Esophagus squamous epithelium (tissue), 5 donors: ENCODE measurements at regions not wholly inside any gene's neighbourhood (a gene's known extent, or its start where the extent isn't known, plus 50 kb on each side); places are given as distances from the start of the nearest gene placed in this dataset.
A peak's percentile ranks its signal among the peaks of the same experiment; 100 is the strongest.

ENCODE experiments used
- DNase-seq: peaks from one replicate; lab custom pipeline; 2025; lab: John Stamatoyannopoulos, UW
- H3K27ac ChIP-seq, 4 donors: fragments of 200-600 bp; sonication (generic); one replicate each; pipeline ENCODE4 v1.5.1; 2016 to 2019; ENCODE audit warnings: mild to moderate bottlenecking in 1 of 4
- H3K27me3 ChIP-seq, 4 donors: fragments of 200-600 bp; sonication (generic); 1 replicate in 3 of 4; 2 replicates in 1 of 4; pipeline versions ENCODE4 v1.5.1 to v1.6.0; 2017 to 2021; ENCODE audit warnings: antibody characterized with exemption in 1 of 4
- H3K36me3 ChIP-seq, 3 donors: fragments of 200-600 bp; sonication (generic); one replicate each; pipeline ENCODE4 v1.5.1; 2016 to 2019
- H3K4me1 ChIP-seq, 3 donors: fragments of 200-600 bp; sonication (generic); one replicate each; pipeline ENCODE4 v1.5.1; 2017 to 2019
- H3K4me3 ChIP-seq, 4 donors: fragments of 200-600 bp; sonication (generic); 1 replicate in 3 of 4; 2 replicates in 1 of 4; pipeline ENCODE4 v1.5.1; 2016 to 2019; ENCODE audit warnings: mild to moderate bottlenecking in 2 of 4, moderate library complexity in 1 of 4
- H3K9me3 ChIP-seq, 3 donors: fragments of 200-600 bp; sonication (generic); one replicate each; pipeline ENCODE4 v1.5.1; 2016 to 2019
- POLR2A ChIP-seq, 4 donors: fragments of 450-650 bp; IDR thresholded peaks; one replicate each; pipeline ENCODE4 v1.6.1; 2017; ENCODE audit warnings: antibody characterized with exemption in 4 of 4, mild to moderate bottlenecking in 4 of 4, moderate library complexity in 3 of 4
- WGBS, 2 donors: methylation state at CpG; one replicate each; pipeline ENCODE4 v1.1.5; 2018; 5-methylcytosine and 5-hydroxymethylcytosine counted together
- intact Hi-C: fragments of 100-400 bp; cut with DNase I; formaldehyde crosslinking; loops from one replicate; pipeline ENCODE4 v1.15.0; 2022
- TF ChIP-seq, protein P1 (sequence below), 6 experiments: fragments of 450-650 bp in 4 of 6; fragments of 200-600 bp in 2 of 6; sonication (generic) in 2 of 6; IDR thresholded peaks; one replicate each; pipeline ENCODE4 v1.5.1; 2016 to 2019; ENCODE audit warnings: antibody characterized with exemption in 6 of 6, mild to moderate bottlenecking in 4 of 6, moderate library complexity in 4 of 6
- donor health status: DM: yes; HTN: yes; CAD: no.

DNA sequence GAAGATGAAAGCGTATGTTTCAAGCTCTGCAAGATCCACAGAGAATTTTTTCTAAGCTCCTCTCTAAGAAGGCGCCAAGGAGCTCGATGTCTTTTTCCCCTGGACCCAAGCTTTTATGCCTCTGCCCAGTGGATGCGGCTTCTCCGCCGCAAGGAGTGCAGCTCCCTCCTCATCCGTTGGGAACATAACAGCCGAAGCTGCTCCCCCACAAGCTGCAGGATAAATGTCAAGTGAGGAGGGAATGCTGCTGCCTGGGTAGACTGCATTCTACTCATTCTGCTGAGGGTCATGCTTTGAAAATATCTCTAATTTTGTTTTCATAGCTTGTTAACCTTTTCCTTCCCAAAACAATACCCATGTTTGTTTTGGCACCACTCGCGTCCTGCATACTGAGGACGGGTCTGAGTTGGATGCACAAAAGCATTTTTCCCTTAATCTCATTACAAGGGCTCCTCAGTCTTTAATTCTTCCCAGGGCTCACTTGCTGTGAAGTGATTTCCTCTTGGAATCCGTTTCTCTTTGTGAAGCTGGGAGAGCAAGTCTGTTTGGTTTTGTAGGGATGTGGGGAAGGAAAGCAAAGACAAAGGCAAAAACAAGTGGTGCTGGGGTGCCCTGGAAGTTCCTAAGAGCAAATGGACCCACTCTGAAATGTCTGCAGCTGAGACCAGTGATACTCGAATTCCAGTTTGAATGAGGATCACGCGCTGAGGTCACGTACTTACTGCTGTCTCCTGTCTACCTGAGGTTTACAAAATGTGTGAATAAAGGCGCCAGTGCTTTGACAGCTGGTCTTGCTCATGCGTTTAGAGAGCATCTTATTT is 134.0 kb upstream of the IRF2BP2 start:
- TF ChIP-seq, protein P1, sequence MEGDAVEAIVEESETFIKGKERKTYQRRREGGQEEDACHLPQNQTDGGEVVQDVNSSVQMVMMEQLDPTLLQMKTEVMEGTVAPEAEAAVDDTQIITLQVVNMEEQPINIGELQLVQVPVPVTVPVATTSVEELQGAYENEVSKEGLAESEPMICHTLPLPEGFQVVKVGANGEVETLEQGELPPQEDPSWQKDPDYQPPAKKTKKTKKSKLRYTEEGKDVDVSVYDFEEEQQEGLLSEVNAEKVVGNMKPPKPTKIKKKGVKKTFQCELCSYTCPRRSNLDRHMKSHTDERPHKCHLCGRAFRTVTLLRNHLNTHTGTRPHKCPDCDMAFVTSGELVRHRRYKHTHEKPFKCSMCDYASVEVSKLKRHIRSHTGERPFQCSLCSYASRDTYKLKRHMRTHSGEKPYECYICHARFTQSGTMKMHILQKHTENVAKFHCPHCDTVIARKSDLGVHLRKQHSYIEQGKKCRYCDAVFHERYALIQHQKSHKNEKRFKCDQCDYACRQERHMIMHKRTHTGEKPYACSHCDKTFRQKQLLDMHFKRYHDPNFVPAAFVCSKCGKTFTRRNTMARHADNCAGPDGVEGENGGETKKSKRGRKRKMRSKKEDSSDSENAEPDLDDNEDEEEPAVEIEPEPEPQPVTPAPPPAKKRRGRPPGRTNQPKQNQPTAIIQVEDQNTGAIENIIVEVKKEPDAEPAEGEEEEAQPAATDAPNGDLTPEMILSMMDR (IDR thresholded peaks at IDR 0.05) = no peak
- no peak for TF ChIP-seq POLR2A (IDR thresholded peaks at IDR 0.05)
- H3K36me3 ChIP-seq = no peaks in the 10 kb centered on the region
- H3K4me3 ChIP-seq = peak overlapping the region in 1 of 4 donors; percentile 46
- intact Hi-C loops = no loop called here
- H3K27ac ChIP-seq = peak overlapping the region in 3 of 4 donors; percentile 50 to 63 (median 63)
- no peaks in the 10 kb centered on the region for H3K27me3 ChIP-seq
- peaks cover 9 to 37% (median 23%) of the 10 kb centered on the region in 3 donors for H3K4me1 ChIP-seq
- DNase-seq = no peak
- H3K9me3 ChIP-seq = no peaks in the 10 kb centered on the region
- 43 to 47% methylated on average over 17 to 18 of the region's 18 CpGs for WGBS, 2 donors

DNA sequence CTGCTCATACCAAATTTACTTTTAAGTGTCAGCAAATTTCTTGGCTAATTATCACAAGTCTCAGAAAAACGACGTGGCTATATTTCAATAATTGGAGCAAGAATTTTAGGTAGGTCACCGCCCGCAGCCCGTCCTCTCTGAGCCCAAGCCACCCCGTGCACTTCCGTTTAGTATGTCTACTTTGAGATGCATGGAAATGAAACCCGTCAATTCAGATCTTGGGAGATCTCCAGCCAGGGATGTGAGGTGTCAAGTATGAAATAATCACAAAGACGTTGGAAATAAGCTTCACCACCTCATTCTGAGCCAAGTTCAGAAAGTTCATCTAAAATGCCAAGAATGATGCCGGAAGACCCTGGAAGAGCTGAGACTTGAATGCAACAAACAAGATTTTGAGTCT is 132.6 kb upstream of the IRF2BP2 start:
- H3K36me3 ChIP-seq = no peaks in the 10 kb centered on the region
- no peak overlapping the region for H3K27ac ChIP-seq
- intact Hi-C loops = no loop called here
- no peaks in the 10 kb centered on the region for H3K9me3 ChIP-seq
- H3K4me1 ChIP-seq = peaks cover 9 to 37% (median 23%) of the 10 kb centered on the region in 3 donors
- DNase-seq = no peak
- no peaks in the 10 kb centered on the region for H3K27me3 ChIP-seq
- H3K4me3 ChIP-seq = no peak overlapping the region
- TF ChIP-seq, protein P1 (IDR thresholded peaks at IDR 0.05) = no peak
- TF ChIP-seq POLR2A (IDR thresholded peaks at IDR 0.05) = no peak
- 69 to 78% methylated on average over 10 of the region's 10 CpGs for WGBS, 2 donors

DNA sequence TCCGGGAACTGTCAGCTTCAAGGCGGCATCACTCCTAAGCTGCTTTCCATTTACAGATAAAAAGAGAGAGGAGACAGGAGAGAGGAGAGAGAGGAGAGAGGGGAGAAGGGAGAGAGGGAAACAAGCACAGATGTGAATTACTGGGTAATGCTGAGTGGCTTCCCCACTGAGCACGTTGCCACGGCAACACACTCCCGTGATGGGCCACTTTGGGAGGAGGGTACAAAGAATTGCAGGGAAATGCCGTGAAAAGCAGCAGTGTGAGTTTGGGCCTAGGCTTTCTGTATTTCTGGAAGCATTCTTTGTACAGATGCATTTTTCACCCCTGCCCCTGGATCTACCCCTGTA is 128.0 kb upstream of the IRF2BP2 start:
- WGBS, 2 donors = 78 to 90% methylated on average over 6 of the region's 6 CpGs
- intact Hi-C loops = no loop called here
- no peak for TF ChIP-seq POLR2A (IDR thresholded peaks at IDR 0.05)
- TF ChIP-seq, protein P1 (IDR thresholded peaks at IDR 0.05) = no peak
- no peak overlapping the region for H3K4me3 ChIP-seq
- no peak overlapping the region for H3K27ac ChIP-seq
- H3K27me3 ChIP-seq = no peaks in the 10 kb centered on the region
- DNase-seq = no peak
- no peaks in the 10 kb centered on the region for H3K9me3 ChIP-seq
- no peaks in the 10 kb centered on the region for H3K36me3 ChIP-seq
- H3K4me1 ChIP-seq = no peaks in the 10 kb centered on the region

DNA sequence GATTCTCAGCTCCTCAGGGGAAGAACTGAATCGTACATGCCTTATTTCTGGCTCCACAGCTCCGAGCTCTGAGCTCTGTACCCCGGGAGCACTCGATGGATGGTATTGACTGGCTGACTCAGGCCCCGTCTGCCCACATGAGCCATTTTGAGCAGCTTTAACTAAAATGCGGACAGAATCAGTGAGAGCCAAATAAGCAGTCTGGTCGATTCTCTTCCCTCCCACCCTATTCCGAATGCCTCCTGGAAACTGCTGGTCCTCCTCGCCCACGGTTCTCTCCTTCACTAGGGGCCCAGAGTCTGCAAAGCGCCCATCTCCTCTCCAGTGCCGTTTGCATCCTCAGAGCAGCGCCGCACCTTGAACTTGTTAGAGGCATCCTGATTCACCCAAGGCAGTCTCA is 125.9 kb upstream of the IRF2BP2 start:
- Histone ChIP-seq H3K36me3 (no peaks in the 10 kb centered on the region), H3K27ac (no peak overlapping the region), H3K27me3 (no peaks in the 10 kb centered on the region), H3K4me3 (no peak overlapping the region), H3K4me1 (peaks cover 0 to 12% (median 12%) of the 10 kb centered on the region in 3 donors), H3K9me3 (no peaks in the 10 kb centered on the region)
- intact Hi-C loops = no loop called here
- DNase-seq = no peak
- TF ChIP-seq POLR2A (IDR thresholded peaks at IDR 0.05) = no peak
- TF ChIP-seq, protein P1 (IDR thresholded peaks at IDR 0.05) = no peak
- 92 to 98% methylated on average over 14 of the region's 14 CpGs for WGBS, 2 donors

DNA sequence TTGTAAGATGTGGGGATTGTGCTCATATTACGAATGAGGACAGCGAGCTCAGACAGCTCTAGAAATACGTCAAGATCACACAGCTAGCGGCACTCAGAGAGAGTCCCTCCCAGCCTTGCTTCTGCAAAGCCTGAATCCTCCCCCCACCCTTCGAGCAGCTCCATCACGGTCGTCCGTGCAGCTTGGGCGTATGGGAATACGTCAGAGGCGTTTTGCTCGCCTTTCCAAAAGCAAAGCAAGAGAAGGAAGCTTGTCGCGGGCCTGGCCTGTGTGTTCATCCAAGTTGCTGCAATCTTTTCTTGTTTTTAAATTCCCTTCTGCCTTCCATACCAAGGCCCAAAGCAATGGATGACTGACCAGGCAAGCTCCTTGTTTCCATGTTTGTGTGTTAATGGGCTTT is 125.5 kb upstream of the IRF2BP2 start:
- H3K27me3 ChIP-seq = no peaks in the 10 kb centered on the region
- no peak overlapping the region for H3K27ac ChIP-seq
- TF ChIP-seq, protein P1 (IDR thresholded peaks at IDR 0.05) = no peak
- TF ChIP-seq POLR2A (IDR thresholded peaks at IDR 0.05) = no peak
- intact Hi-C loops = no loop called here
- DNase-seq = no peak
- H3K4me3 ChIP-seq = no peak overlapping the region
- no peaks in the 10 kb centered on the region for H3K36me3 ChIP-seq
- no peaks in the 10 kb centered on the region for H3K9me3 ChIP-seq
- peaks cover 0 to 17% (median 15%) of the 10 kb centered on the region in 3 donors for H3K4me1 ChIP-seq
- 91 to 94% methylated on average over 14 of the region's 14 CpGs for WGBS, 2 donors
